CD8-positive, alpha-beta memory T cell (primary cell): ENCODE measurements at regions not wholly inside any gene's neighbourhood (a gene's known extent, or its start where the extent isn't known, plus 50 kb on each side); places are given as distances from the start of the nearest gene placed in this dataset.

Experiments
- CTCF ChIA-PET: fragments of 350-600 bp; sonication (Branson Sonifier 250); formaldehyde crosslinking; loops from one replicate; lab custom pipeline; 2021; ENCODE audit warnings: antibody characterized with exemption; lab: Charles Lee
- POLR2A ChIA-PET: fragments of 350-600 bp; sonication (Branson Sonifier 250); formaldehyde crosslinking; loops from one replicate; lab custom pipeline; 2021; ENCODE audit warnings: antibody characterized with exemption; lab: Charles Lee
- DNase-seq, 5 donors: peaks; one replicate each; pipeline versions ENCODE4 v3.0.0 to v3.0.0-alpha.2; 2020 to 2022; ENCODE audit warnings: mixed read lengths in 1 of 5
- H3K27ac ChIP-seq: one replicate; pipeline ENCODE4 v1.7.0; 2013; ENCODE audit warnings: low read depth, mild to moderate bottlenecking, low read length, moderate library complexity
- H3K27me3 ChIP-seq: 2 replicates; pipeline ENCODE4 v1.7.0; 2013; ENCODE audit warnings: low read length, mild to moderate bottlenecking; ENCODE audit not compliant: insufficient read depth, poor library complexity, severe bottlenecking
- H3K36me3 ChIP-seq: 2 replicates; pipeline ENCODE4 v1.7.0; 2013; ENCODE audit warnings: mild to moderate bottlenecking, low read length, moderate library complexity; ENCODE audit not compliant: insufficient read depth
- H3K4me1 ChIP-seq: 2 replicates; pipeline ENCODE4 v1.7.0; 2013; ENCODE audit warnings: mild to moderate bottlenecking, low read length, moderate library complexity; ENCODE audit not compliant: insufficient read depth
- H3K4me3 ChIP-seq: 2 replicates; pipeline ENCODE4 v1.7.0; 2013; ENCODE audit warnings: mild to moderate bottlenecking, low read length
- H3K9me3 ChIP-seq: 2 replicates; pipeline ENCODE4 v1.7.0; 2013; ENCODE audit warnings: mild to moderate bottlenecking, low read length
- H3K27ac Mint-ChIP-seq, 8 donors: one replicate each; pipeline ENCODE4 v1.8.0; 2020 to 2021; ENCODE audit warnings: mixed read lengths in 8 of 8, mild to moderate bottlenecking in 6 of 8, inconsistent platforms in 3 of 8, moderate library complexity in 3 of 8
- H3K27me3 Mint-ChIP-seq, 2 donors: one replicate each; pipeline ENCODE4 v1.8.0; 2020 to 2021; ENCODE audit warnings: mixed read lengths in 2 of 2, mild to moderate bottlenecking in 1 of 2, moderate library complexity in 1 of 2
- H3K36me3 Mint-ChIP-seq, 3 donors: one replicate each; pipeline ENCODE4 v1.8.0; 2020 to 2021; ENCODE audit warnings: mixed read lengths in 3 of 3, inconsistent platforms in 1 of 3, mild to moderate bottlenecking in 1 of 3
- H3K4me1 Mint-ChIP-seq, 3 donors: one replicate each; pipeline ENCODE4 v1.8.0; 2020 to 2021; ENCODE audit warnings: mixed read lengths in 3 of 3, inconsistent platforms in 1 of 3, mild to moderate bottlenecking in 1 of 3
- H3K4me3 Mint-ChIP-seq, 7 donors: one replicate each; pipeline ENCODE4 v1.8.0; 2020 to 2021; ENCODE audit warnings: mixed read lengths in 7 of 7, mild to moderate bottlenecking in 6 of 7, moderate library complexity in 4 of 7, inconsistent platforms in 2 of 7
- H3K9me3 Mint-ChIP-seq, 5 donors: one replicate each; pipeline ENCODE4 v1.8.0; 2020 to 2022; ENCODE audit warnings: mixed read lengths in 5 of 5, mild to moderate bottlenecking in 3 of 5, moderate library complexity in 2 of 5, inconsistent platforms in 1 of 5

- no peaks in the 10 kb centered on the region for H3K27me3 ChIP-seq
Observed at GRCh38 chr4:144259285-144259684, 118.8 kb upstream of the GYPA start.

DNA sequence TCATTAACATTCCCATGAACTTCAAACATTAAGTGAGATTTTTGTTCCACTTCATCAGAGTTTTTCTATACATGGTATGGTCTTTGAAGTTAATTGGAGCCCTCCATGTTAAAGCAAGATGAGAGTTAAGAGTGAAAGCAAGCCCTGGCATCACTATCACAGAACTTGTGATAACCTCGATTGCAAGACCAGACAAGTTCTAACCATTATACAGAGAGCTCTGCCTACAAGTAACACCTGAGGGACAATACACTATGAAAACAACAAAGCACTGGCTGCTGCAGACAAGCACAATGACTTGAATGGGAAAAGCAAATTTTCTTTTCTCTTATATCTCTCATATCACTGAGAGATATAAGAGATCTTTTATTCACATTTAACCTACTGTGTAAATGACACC lies 126.6 kb upstream of the GYPA start:
- ChIA-PET CTCF (no interaction called here), POLR2A (no interaction called here)
- Mint-ChIP-seq H3K36me3 (no peaks in the 10 kb centered on the region), H3K4me3 (no peak overlapping the region), H3K9me3 (peaks cover 0 to 8% (median 4%) of the 10 kb centered on the region in 5 donors), H3K4me1 (no peaks in the 10 kb centered on the region), H3K27ac (no peak overlapping the region), H3K27me3 (no peaks in the 10 kb centered on the region)
- H3K27me3 ChIP-seq: no peaks in the 10 kb centered on the region
- no peaks in the 10 kb centered on the region for H3K9me3 ChIP-seq
- no peaks in the 10 kb centered on the region for H3K4me1 ChIP-seq
- no peak overlapping the region for H3K27ac ChIP-seq
- DNase-seq: no peak
- no peak overlapping the region for H3K4me3 ChIP-seq
- no peaks in the 10 kb centered on the region for H3K36me3 ChIP-seq

More at GRCh38 chr4:144259285-144259684, 118.8 kb upstream of the GYPA start:
- H3K27ac ChIP-seq: no peak overlapping the region
- Mint-ChIP-seq H3K4me3 (no peak overlapping the region), H3K36me3 (no peaks in the 10 kb centered on the region), H3K9me3 (peaks cover 15 to 25% (median 18%) of the 10 kb centered on the region in 5 donors), H3K27me3 (no peaks in the 10 kb centered on the region), H3K4me1 (no peaks in the 10 kb centered on the region), H3K27ac (no peak overlapping the region)
- H3K36me3 ChIP-seq: no peaks in the 10 kb centered on the region
- CTCF ChIA-PET: no interaction called here
- no peaks in the 10 kb centered on the region for H3K4me1 ChIP-seq
- no peak overlapping the region for H3K4me3 ChIP-seq
- no peak for DNase-seq
- H3K9me3 ChIP-seq: no peaks in the 10 kb centered on the region
- POLR2A ChIA-PET: no interaction called here

GRCh38 chr4:144280688-144281087 lies 140.2 kb upstream of the GYPA start:
- Mint-ChIP-seq H3K4me3 (no peak overlapping the region), H3K4me1 (no peaks in the 10 kb centered on the region), H3K36me3 (no peaks in the 10 kb centered on the region), H3K9me3 (peaks cover 0 to 5% (median 2%) of the 10 kb centered on the region in 5 donors), H3K27ac (no peak overlapping the region), H3K27me3 (peaks cover 0 to 2% of the 10 kb centered on the region in 2 donors)
- Histone ChIP-seq H3K27me3 (no peaks in the 10 kb centered on the region), H3K9me3 (no peaks in the 10 kb centered on the region), H3K36me3 (no peaks in the 10 kb centered on the region), H3K27ac (no peak overlapping the region), H3K4me3 (no peak overlapping the region), H3K4me1 (no peaks in the 10 kb centered on the region)
- CTCF ChIA-PET: no interaction called here
- DNase-seq: no peak
- POLR2A ChIA-PET: no interaction called here

- Histone ChIP-seq H3K9me3 (no peaks in the 10 kb centered on the region), H3K4me3 (no peak overlapping the region), H3K4me1 (no peaks in the 10 kb centered on the region), H3K27me3 (no peaks in the 10 kb centered on the region), H3K27ac (no peak overlapping the region), H3K36me3 (no peaks in the 10 kb centered on the region)
- Mint-ChIP-seq H3K4me1 (no peaks in the 10 kb centered on the region), H3K9me3 (peaks cover 0 to 3% (median 2%) of the 10 kb centered on the region in 5 donors), H3K36me3 (no peaks in the 10 kb centered on the region), H3K4me3 (no peak overlapping the region), H3K27ac (no peak overlapping the region), H3K27me3 (peaks cover 0 to 2% of the 10 kb centered on the region in 2 donors)
- ChIA-PET CTCF (no interaction called here), POLR2A (no interaction called here)
- no peak for DNase-seq
Observed at GRCh38 chr4:144283526-144283925, 143.0 kb upstream of the GYPA start.

DNA sequence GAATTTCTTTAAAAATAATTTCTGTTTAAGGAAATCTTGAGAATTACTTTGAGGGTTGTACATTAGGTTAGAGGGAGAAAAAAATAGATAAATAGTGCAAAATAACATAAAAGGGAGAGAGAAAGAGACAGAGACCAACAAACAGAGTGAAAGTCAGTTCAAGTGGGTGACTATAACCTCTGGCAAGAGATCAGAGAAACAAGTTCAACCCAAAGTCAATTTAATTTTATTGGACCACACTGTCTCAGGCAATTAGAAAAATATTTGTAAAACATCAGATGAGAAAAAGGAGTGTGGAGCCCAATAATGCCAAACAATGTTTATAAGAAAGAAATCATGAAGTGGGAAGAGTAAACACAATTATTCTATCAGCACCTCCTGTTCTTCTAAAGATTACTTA lies 143.5 kb upstream of the GYPA start:
- H3K9me3 Mint-ChIP-seq: peaks cover 0 to 3% (median 2%) of the 10 kb centered on the region in 5 donors
- no peak overlapping the region for H3K27ac Mint-ChIP-seq
- Histone ChIP-seq H3K27ac (no peak overlapping the region), H3K4me3 (no peak overlapping the region), H3K4me1 (no peaks in the 10 kb centered on the region), H3K9me3 (no peaks in the 10 kb centered on the region), H3K36me3 (no peaks in the 10 kb centered on the region), H3K27me3 (no peaks in the 10 kb centered on the region)
- H3K36me3 Mint-ChIP-seq: no peaks in the 10 kb centered on the region
- H3K4me1 Mint-ChIP-seq: no peaks in the 10 kb centered on the region
- DNase-seq: no peak
- CTCF ChIA-PET: no interaction called here
- peaks cover 0 to 2% of the 10 kb centered on the region in 2 donors for H3K27me3 Mint-ChIP-seq
- POLR2A ChIA-PET: no interaction called here
- H3K4me3 Mint-ChIP-seq: no peak overlapping the region

DNA sequence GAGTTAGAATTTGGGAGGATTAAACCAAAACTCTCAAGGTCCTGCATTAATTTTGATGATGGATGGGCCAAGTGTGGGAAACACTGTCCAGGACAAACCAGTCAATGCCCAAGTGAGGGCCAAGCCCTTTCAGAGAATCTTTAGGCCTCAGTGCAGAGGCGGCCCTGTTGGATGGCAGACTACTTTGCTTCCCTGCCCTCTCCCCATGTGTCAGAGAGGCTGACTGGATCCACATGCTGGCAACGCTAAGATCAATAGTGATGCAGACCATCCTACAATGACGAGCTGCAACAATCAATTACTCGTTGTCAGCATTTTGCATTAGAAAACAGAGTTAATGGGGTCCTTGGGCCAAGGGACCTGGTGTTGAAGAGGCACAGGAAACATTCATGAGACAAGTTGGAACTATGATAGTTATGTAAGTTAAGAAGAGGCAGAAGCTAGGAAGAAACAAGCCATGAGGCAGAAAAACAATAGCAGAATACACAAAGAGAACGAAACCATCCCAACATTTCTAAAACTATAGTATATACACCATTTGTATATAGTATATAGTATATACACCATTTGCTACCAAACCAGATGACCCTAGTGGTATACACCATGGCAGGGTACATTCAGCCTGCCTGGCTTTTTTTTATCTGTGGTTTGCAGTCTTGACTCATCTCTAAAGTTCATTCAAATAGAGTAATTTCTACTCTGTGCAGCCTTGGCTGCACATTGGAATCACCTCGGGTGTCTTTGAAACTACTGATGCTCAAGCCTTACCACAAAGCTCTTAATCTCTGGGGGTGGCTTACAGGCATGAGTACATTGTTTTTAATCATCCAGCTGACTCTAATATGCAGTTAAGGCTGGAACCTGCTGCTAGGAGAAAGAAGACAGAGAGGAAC lies 147.7 kb upstream of the GYPA start:
- CTCF ChIA-PET: no interaction called here
- Mint-ChIP-seq H3K4me1 (no peaks in the 10 kb centered on the region), H3K27ac (no peak overlapping the region), H3K36me3 (no peaks in the 10 kb centered on the region), H3K9me3 (peaks cover 0 to 3% (median 0%) of the 10 kb centered on the region in 5 donors), H3K27me3 (peaks cover 0 to 2% of the 10 kb centered on the region in 2 donors), H3K4me3 (no peak overlapping the region)
- H3K27me3 ChIP-seq: no peaks in the 10 kb centered on the region
- no peak overlapping the region for H3K4me3 ChIP-seq
- H3K36me3 ChIP-seq: no peaks in the 10 kb centered on the region
- H3K4me1 ChIP-seq: no peaks in the 10 kb centered on the region
- POLR2A ChIA-PET: no interaction called here
- no peak for DNase-seq
- no peaks in the 10 kb centered on the region for H3K9me3 ChIP-seq
- no peak overlapping the region for H3K27ac ChIP-seq

DNA sequence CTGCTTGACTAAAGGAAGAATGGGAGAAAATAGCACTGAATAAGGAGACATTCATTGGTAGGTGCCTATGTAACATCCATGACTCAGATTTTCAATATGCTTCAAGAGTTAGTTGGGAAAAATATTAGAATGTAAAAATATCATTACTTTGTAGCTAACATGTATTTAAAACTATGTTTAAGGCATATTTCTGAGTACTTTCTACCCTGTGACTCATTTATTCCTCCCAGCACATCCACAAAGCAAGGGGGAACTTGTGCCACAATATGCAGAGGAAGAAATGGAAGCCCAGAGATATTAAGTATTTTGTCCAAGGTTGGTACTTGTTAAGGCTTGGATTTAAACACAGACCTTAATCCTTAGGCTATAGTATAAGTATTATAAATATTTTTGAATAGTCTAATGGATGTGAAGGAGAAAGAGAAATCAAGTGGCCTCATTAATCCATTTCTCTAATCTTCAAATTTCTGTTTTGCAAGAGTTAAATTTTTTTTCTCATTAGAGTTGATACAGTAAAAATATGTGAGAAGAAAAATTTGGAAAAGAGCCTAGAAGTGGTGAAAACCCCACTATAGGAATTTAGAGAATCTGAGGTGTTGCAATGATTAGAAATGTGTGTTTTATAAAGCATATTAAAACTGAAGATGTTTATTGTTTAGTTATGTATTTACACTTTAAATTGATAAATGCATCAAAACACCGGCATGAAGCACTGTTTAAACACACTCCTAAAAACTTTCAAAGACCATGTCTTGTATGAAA lies 149.3 kb upstream of the GYPA start:
- POLR2A ChIA-PET: no interaction called here
- no peak overlapping the region for H3K4me3 ChIP-seq
- no peak overlapping the region for H3K27ac Mint-ChIP-seq
- H3K27me3 Mint-ChIP-seq: peaks cover 0 to 2% of the 10 kb centered on the region in 2 donors
- H3K36me3 ChIP-seq: no peaks in the 10 kb centered on the region
- H3K4me3 Mint-ChIP-seq: no peak overlapping the region
- no peaks in the 10 kb centered on the region for H3K9me3 ChIP-seq
- CTCF ChIA-PET: no interaction called here
- no peaks in the 10 kb centered on the region for H3K27me3 ChIP-seq
- H3K27ac ChIP-seq: no peak overlapping the region
- no peaks in the 10 kb centered on the region for H3K4me1 Mint-ChIP-seq
- no peak for DNase-seq
- H3K36me3 Mint-ChIP-seq: no peaks in the 10 kb centered on the region
- H3K9me3 Mint-ChIP-seq: peaks cover 0 to 3% (median 0%) of the 10 kb centered on the region in 5 donors
- H3K4me1 ChIP-seq: no peaks in the 10 kb centered on the region

GRCh38 chr4:144291164-144291563 lies 150.6 kb upstream of the GYPA start:
- POLR2A ChIA-PET: no interaction called here
- no peaks in the 10 kb centered on the region for H3K27me3 ChIP-seq
- H3K27ac Mint-ChIP-seq: no peak overlapping the region
- H3K36me3 Mint-ChIP-seq: no peaks in the 10 kb centered on the region
- DNase-seq: no peak
- H3K36me3 ChIP-seq: no peaks in the 10 kb centered on the region
- no peaks in the 10 kb centered on the region for H3K4me1 Mint-ChIP-seq
- no peaks in the 10 kb centered on the region for H3K27me3 Mint-ChIP-seq
- no peaks in the 10 kb centered on the region for H3K9me3 ChIP-seq
- no peak overlapping the region for H3K4me3 ChIP-seq
- H3K27ac ChIP-seq: no peak overlapping the region
- H3K4me1 ChIP-seq: no peaks in the 10 kb centered on the region
- H3K9me3 Mint-ChIP-seq: no peaks in the 10 kb centered on the region
- no peak overlapping the region for H3K4me3 Mint-ChIP-seq
- CTCF ChIA-PET: no interaction called here
